ENCODE measurements at regions not wholly inside any gene's neighbourhood (a gene's known extent, or its start where the extent isn't known, plus 50 kb on each side); places are given as distances from the start of the nearest gene placed in this dataset.

DNA sequence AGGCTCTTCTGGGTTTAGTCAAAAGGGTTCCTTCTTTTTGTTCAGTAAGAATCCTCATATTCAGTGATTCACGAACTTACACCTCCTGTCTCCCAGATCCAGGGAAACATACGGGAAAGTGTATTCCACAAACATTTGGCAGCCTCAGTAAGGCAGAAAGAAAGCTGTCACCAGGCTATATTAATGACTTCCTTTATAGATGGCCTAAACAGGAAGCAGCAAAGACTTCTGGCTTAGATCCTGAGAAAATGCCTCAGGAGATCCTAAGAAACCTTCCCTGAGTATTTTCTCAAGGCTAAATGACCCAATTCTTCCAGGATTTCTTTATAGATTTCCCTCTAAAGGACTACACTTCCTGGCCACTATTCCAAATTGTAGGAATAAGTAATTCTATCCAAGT, 1995.5 kb upstream of the CELF4 start:
- H3K9me3 ChIP-seq: no peaks in the 10 kb centered on the region
- no peak overlapping the region for H3K4me3 ChIP-seq
- H3K27me3 ChIP-seq: no peaks in the 10 kb centered on the region
- H3K4me1 ChIP-seq: no peaks in the 10 kb centered on the region
- intact Hi-C loops (cut with DNase I; ENCODE audit: low total_unique reads): no loop called here
- no peak overlapping the region for H3K27ac ChIP-seq
- no peaks in the 10 kb centered on the region for H3K36me3 ChIP-seq
- TF ChIP-seq POLR2A (IDR thresholded peaks at IDR 0.05) (no peak), POLR2AphosphoS5 (IDR thresholded peaks at IDR 0.05) (no peak)
- TF ChIP-seq, protein P1, sequence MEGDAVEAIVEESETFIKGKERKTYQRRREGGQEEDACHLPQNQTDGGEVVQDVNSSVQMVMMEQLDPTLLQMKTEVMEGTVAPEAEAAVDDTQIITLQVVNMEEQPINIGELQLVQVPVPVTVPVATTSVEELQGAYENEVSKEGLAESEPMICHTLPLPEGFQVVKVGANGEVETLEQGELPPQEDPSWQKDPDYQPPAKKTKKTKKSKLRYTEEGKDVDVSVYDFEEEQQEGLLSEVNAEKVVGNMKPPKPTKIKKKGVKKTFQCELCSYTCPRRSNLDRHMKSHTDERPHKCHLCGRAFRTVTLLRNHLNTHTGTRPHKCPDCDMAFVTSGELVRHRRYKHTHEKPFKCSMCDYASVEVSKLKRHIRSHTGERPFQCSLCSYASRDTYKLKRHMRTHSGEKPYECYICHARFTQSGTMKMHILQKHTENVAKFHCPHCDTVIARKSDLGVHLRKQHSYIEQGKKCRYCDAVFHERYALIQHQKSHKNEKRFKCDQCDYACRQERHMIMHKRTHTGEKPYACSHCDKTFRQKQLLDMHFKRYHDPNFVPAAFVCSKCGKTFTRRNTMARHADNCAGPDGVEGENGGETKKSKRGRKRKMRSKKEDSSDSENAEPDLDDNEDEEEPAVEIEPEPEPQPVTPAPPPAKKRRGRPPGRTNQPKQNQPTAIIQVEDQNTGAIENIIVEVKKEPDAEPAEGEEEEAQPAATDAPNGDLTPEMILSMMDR (IDR thresholded peaks at IDR 0.05): no peak
- no peak for DNase-seq (ENCODE audit: low spot score in 2 of 2)

GRCh38 chr18:39558658-39559057, 1993.1 kb upstream of the CELF4 start:
- H3K9me3 ChIP-seq: no peaks in the 10 kb centered on the region
- H3K36me3 ChIP-seq: no peaks in the 10 kb centered on the region
- intact Hi-C loops (cut with DNase I; ENCODE audit: low total_unique reads): no loop called here
- no peak for TF ChIP-seq POLR2A (IDR thresholded peaks at IDR 0.05)
- no peak for TF ChIP-seq POLR2AphosphoS5 (IDR thresholded peaks at IDR 0.05)
- TF ChIP-seq, protein P1 (IDR thresholded peaks at IDR 0.05): no peak
- H3K27me3 ChIP-seq: no peaks in the 10 kb centered on the region
- H3K4me3 ChIP-seq: no peak overlapping the region
- no peak overlapping the region for H3K27ac ChIP-seq
- DNase-seq (ENCODE audit: low spot score in 2 of 2): no peak
- no peaks in the 10 kb centered on the region for H3K4me1 ChIP-seq

DNA sequence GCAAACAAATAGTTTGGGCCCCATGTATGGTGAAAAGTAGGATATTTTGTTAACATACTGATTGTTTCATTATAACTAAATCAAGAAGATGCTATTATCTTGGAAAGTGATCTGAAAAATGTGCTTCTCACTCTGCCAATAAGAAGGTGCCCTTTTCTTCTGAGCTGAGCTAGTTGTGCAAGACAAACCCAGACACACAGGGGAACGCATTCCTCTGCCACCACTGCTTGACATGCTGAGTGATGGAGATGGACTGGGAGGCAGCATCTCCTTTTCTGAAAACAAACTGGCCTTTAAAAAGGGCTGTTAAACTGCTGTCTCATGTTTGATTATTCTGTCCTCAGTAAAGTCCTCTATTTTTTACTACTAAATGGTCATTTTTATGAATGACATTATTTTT, 1989.9 kb upstream of the CELF4 start:
- Histone ChIP-seq H3K9me3 (no peaks in the 10 kb centered on the region), H3K4me3 (no peak overlapping the region), H3K27ac (no peak overlapping the region), H3K27me3 (no peaks in the 10 kb centered on the region), H3K36me3 (no peaks in the 10 kb centered on the region), H3K4me1 (no peaks in the 10 kb centered on the region)
- TF ChIP-seq POLR2AphosphoS5 (IDR thresholded peaks at IDR 0.05): no peak
- no peak for TF ChIP-seq POLR2A (IDR thresholded peaks at IDR 0.05)
- TF ChIP-seq, protein P1 (IDR thresholded peaks at IDR 0.05): no peak
- intact Hi-C loops (cut with DNase I; ENCODE audit: low total_unique reads): no loop called here
- no peak for DNase-seq (ENCODE audit: low spot score in 2 of 2)

GRCh38 chr18:39550701-39551100, 1985.1 kb upstream of the CELF4 start:
- Histone ChIP-seq H3K27ac (no peak overlapping the region), H3K27me3 (no peaks in the 10 kb centered on the region), H3K9me3 (no peaks in the 10 kb centered on the region), H3K36me3 (no peaks in the 10 kb centered on the region), H3K4me3 (no peak overlapping the region), H3K4me1 (no peaks in the 10 kb centered on the region)
- TF ChIP-seq, protein P1 (IDR thresholded peaks at IDR 0.05): no peak
- no peak for TF ChIP-seq POLR2A (IDR thresholded peaks at IDR 0.05)
- no peak for TF ChIP-seq POLR2AphosphoS5 (IDR thresholded peaks at IDR 0.05)
- no peak for DNase-seq (ENCODE audit: low spot score in 2 of 2)
- intact Hi-C loops (cut with DNase I; ENCODE audit: low total_unique reads): no loop called here

DNA sequence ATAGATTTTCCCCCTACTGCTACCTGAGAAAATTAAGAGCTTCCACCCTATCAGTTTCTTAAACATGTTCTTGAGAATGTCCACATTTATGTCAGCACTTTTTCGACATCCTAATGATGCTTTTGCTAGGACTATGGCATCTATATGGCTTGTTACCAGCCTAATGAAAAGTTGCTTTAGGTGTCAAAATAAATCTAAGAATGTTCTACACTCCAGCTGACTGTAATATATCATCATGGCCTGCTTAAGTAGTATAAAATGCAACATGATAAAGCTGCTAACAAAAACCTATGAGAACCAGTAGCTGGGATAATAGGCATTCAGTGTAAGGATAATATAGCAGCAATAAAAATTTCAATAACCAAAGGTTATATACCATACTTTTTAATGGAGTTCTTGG, 1983.5 kb upstream of the CELF4 start:
- H3K36me3 ChIP-seq: no peaks in the 10 kb centered on the region
- no peak for TF ChIP-seq POLR2A (IDR thresholded peaks at IDR 0.05)
- no peaks in the 10 kb centered on the region for H3K4me1 ChIP-seq
- no peak for DNase-seq (ENCODE audit: low spot score in 2 of 2)
- intact Hi-C loops (cut with DNase I; ENCODE audit: low total_unique reads): no loop called here
- no peak overlapping the region for H3K4me3 ChIP-seq
- H3K9me3 ChIP-seq: no peaks in the 10 kb centered on the region
- no peaks in the 10 kb centered on the region for H3K27me3 ChIP-seq
- H3K27ac ChIP-seq: no peak overlapping the region

- no peaks in the 10 kb centered on the region for H3K27me3 ChIP-seq
- no peaks in the 10 kb centered on the region for H3K4me1 ChIP-seq
- H3K4me3 ChIP-seq: no peak overlapping the region
- DNase-seq (ENCODE audit: low spot score in 2 of 2): no peak
- no peaks in the 10 kb centered on the region for H3K36me3 ChIP-seq
- no peaks in the 10 kb centered on the region for H3K9me3 ChIP-seq
- H3K27ac ChIP-seq: no peak overlapping the region
- intact Hi-C loops (cut with DNase I; ENCODE audit: low total_unique reads): no loop called here
- TF ChIP-seq POLR2A (IDR thresholded peaks at IDR 0.05) (no peak), POLR2AphosphoS5 (IDR thresholded peaks at IDR 0.05) (no peak)
- TF ChIP-seq, protein P1 (IDR thresholded peaks at IDR 0.05): no peak
Measured at GRCh38 chr18:39531659-39532058, 1966.1 kb upstream of the CELF4 start.
